Right forelimb (tissue), 1 donor: ENCODE measurements at regions not wholly inside any gene's neighbourhood (a gene's known extent, or its start where the extent isn't known, plus 50 kb on each side); places are given as distances from the start of the nearest gene placed in this dataset.

Experiments
- DNase-seq: peaks from one replicate; pipeline ENCODE4 v3.0.0-alpha.2; 2018

DNA sequence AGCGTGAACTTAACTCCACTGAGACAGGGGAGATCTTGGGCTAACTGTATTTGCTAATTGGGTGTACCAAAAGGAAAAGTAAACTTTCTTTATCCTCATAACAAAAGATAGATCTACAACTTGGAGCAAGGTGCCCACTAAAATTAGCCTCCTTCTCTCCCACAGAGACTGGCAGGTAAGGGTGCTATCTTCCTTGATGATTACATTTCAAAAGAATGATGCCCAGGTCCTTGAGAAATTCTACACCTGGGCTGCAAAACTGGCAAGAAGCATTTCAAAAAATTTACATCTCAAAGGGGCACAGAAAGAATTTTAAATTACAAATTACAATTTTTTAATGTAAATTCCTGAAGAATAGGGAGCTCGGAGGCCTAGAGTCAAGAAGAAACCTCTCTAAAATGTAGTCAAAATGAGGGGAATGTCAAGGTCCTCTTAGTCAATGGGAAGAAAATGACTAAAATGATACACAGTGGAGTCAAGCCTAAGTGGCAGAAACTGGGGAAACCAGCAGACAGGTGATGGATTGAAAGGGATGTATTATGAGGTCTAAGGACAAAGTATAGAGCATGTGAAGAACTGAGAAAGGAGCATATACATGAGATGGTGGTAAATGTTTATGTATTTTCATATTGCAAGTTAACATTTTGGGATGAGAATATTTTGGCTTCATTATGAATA lies 348.3 kb upstream of the TUSC1 start:
- no peak for DNase-seq

DNA sequence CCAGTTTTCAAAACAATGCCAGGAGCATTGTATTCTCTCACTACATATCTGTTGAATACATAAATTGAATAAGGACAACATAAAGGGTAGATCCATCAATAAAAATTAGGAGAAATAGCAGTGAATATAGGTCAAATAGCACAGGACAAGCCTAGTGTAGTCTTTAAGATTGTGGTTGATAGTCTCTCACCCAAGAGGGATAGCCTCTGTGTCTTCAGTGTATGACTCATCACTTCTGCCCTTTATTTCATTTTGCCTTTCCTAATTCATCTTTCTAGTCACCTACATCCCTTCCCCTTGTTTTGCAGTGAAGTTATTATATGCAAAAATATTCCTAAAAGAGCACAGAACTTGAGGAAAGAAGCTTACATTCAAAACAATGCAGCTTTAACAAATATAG lies 335.0 kb upstream of the TUSC1 start:
- no peak for DNase-seq

DNA sequence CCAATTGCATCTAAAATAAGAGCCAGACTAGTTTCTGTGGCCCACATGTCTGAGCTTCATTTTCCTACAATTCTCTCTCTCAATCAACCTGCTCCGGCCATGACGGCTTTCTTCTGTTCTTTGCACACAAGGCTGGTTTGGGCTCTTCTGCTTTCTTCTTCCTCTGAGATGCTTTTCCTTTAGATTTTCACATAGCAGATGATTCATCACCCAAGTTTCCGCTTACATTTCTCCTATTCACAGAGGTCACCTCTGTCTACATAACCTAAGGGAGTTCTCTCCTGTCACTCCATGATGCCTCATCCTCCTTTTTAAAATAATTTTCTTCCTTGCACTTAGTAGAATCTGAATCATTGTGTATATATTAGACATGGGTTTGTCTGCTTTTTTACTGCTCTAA lies 334.6 kb upstream of the TUSC1 start:
- no peak for DNase-seq

DNA sequence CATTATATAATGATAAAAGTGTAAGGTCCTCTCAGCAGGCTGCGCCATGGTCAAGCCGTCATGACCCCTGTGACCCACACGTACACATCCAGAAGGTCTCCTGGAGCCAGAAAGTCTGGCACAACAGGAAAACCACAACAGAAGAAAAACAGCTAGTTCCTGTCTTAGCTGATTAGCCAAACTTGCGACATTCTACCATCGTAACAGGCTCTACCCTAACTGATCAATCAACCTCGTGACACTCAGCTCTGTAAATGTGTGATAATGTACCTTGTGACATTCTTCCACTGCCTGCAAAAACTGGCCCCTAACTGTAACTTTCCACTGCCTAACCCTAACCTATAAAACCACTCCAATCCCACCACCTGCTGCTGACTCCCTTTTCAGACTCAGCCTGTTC lies 316.4 kb upstream of the TUSC1 start:
- DNase-seq = no peak

DNA sequence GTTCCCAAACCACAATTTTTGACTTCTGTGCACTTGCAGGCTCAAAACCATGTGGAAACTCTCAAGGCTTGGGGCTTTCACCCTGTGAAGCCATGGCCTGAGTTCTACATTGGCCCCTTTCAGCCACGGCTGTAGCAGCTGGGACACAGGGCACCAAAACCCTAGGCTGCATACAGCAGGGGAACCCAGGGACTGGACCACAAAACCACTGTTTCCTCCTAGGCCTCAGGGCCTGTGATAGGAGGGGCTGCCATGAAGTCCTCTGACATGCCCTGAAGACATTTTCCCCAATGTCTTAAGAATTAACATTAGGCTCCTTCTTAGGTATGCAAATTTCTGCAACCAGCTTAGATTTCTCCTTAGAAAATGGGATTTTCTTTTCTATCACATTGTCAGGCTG lies 312.1 kb upstream of the TUSC1 start:
- DNase-seq = no peak

DNA sequence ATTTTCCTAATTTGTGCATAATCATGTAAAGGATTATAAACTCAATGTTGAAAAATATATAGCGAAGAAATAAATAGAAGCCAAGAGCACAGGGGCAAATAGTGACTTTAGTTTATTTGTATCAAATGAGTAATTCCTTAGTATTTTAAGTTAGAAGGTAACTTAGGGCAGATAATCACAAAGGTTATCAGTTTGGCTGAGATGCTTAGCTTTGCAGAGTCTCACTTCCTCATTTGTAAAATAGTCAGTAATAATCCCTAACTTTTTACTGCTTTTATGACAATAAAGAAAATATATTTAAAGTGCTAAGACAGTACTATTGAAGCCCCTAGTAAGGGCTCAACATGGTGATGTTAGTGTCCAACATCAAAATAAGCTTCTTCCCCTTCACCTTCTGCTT lies 297.4 kb upstream of the TUSC1 start:
- no peak for DNase-seq

DNA sequence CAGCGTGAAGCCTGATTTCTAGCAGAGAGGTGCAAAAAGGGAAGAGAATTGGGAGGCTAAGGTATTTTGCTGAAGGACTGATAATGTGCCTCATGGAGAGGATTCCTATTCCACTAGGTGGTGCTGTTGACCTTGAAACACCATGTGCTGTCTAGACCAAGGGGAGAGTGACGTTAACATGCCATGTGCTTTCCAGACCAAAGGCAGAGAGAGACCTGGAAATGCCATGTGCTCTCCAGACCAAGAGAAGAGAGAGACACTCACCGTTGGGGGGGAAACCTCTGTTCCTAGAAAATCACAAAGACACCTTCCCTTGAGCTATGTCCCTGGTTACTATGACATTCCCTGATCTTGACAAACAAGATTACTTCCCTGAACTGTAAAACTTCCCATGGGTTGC lies 286.0 kb upstream of the TUSC1 start:
- DNase-seq = no peak

DNA sequence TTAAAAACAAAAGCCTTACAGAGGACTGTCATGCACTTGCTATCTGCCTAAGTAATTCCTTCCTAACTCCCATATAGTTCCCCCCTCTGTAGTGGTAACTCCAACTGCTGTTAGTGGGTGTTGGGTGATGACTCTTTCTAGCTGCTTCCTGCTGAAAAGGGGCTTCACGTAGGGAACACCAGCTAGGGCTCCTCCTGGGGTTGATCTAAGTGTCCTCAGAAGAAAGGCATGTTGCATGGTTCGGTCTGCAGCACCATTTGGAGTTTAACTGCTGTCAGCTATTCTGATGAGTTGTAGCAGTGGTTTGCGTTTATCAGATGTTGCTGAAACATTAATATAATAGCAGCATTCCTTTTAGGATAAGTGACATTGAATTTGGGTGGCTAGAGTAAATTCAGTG lies 281.9 kb upstream of the TUSC1 start:
- no peak for DNase-seq

DNA sequence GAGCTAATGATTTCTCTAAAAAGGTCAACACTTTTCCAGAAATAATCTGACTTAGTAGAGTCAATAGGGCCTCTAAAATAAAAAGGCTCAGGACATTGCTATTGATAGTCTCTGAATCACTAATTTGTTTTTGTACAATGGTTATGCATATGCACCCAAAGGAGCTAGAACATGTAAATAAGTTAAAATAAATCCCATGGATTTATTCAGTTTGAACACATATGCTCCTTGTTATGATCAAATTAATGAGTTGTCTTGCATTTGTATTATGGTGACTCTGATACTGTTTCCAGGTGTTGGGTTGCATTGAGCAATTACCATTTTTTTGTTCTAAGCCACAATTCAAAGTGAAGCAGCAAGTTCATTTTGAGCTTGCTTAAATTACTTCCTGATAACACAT lies 276.0 kb upstream of the TUSC1 start:
- no peak for DNase-seq

DNA sequence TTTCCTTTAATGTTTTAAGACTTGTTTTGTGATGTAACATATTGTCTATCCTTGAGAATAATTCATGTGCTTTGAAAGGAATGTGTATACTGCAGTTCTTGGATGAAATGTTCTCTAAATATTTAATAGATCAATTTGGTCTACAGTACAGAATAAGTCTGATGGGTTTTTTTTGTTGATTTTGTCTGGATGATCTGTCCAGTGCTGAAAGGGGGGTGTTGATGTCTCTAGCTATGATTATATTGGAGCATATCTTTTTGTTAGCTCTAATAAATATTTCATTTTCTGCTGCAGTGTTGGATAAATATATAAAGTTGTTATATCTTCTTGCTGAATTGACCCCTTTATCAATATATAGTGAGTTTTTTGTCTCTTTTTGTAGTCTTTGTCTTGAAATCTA lies 269.9 kb upstream of the TUSC1 start:
- no peak for DNase-seq

DNA sequence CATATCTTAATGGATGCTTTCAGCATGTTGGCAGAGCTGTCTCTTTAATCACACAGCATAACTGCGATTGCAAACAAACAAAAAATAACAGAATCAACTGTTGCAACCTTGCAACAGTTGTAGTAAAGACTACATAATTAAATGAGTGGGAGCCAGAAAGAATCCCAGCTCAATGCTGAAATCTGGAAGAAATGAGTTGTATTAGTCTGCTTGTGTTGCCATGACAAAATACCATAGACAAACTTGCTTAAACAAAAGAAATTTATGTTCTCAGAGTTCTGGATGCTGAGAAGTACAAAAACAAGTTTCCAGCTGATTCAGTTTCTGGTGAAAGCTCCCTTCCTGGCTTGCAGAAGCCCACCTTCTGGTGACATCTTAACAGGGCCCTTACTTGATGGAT lies 260.9 kb upstream of the TUSC1 start:
- DNase-seq = no peak

DNA sequence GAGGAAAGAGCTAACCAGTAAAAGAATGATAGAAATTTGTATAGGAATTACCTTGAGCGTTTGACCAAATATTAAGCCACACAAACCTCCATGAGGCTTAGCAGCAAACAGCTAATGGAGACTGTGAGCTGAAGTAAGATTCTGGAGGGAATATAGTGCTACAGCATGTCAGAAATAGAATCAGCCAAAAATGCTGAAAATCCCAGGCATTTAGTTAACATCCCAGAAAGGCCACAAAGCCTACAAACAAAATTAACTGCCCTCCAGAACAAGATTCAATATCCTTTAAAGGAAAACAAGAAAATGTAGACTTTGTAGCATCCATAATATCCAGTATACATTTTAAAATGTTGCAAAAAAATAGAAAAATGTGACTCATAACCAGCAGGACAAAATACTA lies 257.8 kb upstream of the TUSC1 start:
- DNase-seq = no peak

DNA sequence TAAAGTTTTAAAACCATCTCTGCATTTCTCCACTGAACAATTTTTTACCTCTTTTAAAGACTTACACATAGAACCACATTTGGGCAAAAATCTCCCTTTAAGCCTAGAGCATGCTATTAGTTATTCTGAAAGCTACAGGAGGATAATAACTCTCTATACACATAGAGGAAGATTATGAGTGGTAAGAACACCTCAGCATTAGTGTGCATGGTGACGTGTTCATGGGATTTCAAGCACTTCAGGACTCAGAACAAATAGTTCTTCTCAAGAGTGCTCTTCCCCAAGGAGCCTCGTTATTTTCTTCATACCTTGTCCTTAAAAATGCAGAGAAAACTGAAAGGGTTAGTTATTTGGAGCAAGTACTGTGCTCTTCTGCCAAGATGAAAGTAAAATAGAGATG lies 256.9 kb upstream of the TUSC1 start:
- DNase-seq = no peak

DNA sequence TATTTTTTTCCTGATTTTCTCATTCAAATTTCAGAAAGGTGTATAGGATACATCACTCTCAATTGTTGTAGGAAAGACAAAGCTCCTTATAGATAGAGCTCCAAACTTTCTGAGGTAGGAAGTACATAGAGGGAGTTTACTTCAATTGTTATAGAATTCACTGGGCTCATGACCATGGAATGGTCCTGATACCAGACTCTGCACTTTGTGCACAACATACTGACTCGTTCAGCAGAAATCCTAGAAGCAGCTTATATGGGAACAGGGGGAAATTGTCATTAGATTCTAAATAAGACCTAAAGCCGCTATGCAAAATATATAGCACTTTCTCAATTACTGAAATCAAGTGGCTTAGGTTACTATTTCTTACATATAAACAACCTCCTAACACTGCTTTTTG lies 240.5 kb upstream of the TUSC1 start:
- DNase-seq = no peak

DNA sequence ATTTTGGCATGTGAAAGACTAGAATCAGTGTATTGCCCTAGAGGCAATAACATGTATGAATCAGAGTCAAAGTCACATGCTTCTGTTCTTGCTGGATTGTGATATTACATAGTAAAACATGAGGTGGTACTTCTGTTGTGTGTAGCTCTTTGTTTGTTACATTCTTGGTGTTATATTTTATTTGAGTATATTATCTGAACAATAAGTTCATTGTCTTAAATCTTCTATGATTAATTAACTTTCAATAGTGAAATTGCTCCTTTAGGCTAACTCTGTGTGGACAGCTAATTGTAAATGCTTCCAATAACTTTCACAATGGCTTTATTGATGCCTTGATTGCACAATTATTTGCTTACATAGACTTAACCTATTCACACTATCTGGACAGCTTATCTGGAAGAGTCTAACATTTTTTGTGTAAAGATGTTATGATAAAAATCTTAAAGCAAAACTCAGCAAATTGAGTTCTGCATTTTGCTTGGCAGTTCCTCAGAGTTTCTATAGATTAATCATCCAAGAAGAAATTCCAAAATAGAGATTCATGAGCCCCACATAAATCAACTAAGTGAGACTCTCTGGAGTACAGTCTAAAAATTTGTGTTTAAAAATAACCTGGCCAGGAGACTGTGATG lies 239.6 kb upstream of the TUSC1 start:
- no peak for DNase-seq

DNA sequence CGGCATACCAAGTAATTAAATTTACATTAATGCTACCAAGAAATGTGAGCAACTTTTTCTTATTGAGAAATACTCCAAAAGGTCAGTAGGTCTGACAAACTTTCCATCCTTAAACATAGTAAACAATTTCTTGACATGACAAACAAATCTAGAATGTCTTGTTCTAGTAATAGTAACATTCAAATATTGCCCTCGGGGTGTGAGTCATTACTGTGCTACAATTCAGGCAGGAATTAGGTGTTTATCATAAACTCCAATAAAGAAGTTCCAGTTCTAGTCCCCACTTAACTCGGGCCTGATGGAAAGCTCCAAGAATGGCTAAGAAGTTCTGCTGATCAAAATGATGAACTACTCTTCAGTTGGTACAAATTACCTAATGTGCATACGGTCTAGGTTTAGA lies 235.6 kb upstream of the TUSC1 start:
- DNase-seq = no peak

DNA sequence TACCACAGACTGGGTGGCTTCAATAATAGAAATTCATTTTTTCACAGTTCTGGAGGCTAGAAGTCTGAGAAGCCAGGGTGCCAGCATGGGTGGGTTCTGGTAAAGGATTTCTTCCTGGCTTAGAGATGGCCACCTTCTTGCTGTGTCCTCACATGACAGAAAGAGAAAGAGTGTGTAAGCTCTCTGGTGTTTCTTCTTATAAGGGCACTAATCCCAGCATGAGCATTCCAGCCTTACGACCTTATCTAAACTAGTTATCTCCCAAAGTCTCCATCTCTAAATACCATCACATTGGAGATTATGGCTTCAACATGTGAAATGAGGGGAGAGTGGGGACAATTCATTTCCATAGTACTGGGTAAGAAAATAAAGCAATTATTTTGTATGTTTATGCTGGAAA lies 226.5 kb upstream of the TUSC1 start:
- no peak for DNase-seq

DNA sequence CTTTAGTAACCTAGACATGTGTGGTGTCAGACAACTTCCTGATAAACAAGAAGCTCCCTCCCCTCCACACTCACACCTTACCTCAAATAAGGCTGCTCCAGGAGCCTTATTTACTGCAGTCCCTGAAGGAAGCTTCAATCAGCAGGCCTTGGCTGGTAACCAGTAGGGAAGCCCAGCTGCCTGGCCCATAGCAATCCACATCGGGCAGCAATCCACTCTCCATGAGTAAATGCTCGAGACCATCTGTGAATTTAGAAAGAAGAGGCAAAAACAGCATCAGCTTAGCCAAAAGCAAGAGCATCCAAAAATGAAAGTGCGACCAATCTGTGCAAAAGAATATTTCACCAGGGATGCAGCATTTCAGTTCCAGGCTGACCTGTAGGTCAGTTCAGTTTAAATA lies 213.3 kb upstream of the TUSC1 start:
- DNase-seq = peak; percentile 44

DNA sequence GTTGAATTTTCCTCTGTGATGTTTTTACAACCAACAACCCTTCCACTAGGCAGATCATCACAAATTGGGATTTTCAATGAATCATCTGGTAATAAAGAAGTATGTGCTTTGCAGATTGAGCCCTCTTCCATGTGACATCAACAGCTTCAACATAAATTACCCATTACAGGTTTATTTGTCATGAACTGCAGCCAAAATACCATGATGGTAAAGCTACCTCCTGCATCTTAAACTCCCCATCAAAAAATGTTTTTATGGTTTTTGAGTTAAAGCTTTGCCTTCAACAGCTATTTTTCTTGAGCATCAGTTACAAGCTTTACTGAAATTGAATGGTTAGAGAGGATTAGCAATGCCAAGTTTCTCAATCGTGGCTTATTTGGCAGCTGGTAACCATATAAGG lies 211.4 kb upstream of the TUSC1 start:
- DNase-seq = no peak

DNA sequence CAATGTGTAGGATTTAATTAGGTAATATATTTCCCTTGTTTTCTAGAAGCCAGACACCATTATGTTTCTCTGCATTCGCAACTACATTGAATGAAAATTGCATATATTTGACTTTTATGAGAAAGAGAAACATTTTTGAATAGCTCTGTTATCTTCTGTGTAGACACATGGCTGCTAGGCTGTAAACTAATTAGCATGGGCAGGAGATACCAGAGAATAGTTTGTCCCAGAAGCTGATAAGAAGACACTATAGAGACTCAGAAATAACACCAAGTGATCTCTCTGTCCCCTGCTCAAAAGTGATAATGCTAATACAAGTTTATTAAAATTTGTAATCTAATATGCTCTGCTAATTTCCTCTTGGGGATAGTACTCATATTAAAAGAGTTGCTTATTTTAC lies 198.0 kb upstream of the TUSC1 start:
- no peak for DNase-seq

DNA sequence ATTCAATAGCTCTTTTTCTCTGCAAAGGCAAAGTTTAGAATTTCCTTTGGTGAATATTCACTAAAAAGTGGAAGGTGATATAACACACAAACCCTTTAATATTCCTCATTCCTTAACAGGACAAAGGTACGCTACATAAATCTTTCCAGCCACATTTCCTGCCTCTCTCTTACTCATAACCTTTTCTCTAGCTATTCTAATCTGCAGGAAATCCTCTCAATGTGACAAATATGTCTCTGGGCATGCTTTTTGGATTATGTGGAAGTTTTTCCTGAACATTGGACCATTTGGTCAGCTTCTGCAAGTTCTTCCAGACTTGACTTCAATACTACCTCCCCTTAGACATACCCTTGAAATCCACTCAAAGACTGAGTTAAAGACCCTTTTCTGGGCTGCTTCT lies 186.3 kb upstream of the TUSC1 start:
- no peak for DNase-seq

DNA sequence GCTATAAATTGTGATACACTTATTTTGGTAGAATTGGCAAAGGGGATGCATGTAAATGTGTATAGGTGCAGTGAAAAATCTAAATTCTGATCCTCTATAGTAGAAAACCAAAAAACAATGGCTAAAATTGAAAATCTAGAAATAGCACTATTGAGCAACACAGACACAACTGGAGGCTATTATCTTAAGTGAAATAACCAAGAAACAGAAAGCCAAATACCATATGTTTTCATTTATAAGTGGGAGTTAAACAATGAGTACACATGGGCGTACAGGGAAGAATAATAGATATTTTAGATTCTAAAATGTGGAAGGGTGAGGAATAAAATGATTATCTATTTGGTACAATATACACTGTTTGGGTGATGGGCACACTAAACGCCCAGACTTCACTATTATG lies 183.2 kb upstream of the TUSC1 start:
- DNase-seq = no peak

DNA sequence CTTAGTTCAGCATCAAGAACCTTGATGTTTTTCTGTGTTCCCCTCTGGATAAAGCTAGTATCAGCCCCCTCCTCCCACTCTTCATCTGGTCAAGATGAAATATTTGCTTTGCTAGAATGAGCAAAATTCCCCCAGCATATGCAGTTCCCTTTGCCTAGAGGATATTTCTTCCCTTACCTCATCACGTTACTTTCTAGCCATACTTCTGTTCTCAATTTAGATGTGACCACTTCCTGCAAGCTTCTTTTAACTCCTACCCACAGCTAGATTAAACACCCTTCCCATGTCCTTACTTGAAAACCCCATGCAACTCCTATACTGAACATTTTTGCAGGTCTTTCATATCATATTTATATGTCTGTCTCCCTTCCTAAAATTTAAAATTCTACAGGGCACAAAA lies 178.9 kb upstream of the TUSC1 start:
- no peak for DNase-seq

DNA sequence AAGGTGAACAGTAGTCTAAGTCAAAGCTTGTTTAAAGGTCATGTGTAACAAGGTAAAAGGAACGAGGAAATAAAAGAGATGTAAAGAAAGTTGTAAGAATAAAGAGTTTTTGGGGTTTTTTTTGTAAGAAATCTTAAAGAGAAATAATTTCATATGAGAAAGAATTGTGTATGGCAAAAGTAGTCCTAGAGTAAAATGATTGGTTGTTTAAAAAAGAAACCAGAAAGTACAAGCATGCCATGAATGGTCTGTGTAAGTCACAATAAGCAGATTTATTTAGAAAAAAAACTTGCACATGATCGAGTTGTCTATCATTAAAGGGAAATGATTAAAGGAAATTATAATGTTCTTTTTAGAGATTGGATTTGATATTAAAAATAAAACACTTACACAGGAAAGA lies 172.6 kb upstream of the TUSC1 start:
- DNase-seq = no peak

DNA sequence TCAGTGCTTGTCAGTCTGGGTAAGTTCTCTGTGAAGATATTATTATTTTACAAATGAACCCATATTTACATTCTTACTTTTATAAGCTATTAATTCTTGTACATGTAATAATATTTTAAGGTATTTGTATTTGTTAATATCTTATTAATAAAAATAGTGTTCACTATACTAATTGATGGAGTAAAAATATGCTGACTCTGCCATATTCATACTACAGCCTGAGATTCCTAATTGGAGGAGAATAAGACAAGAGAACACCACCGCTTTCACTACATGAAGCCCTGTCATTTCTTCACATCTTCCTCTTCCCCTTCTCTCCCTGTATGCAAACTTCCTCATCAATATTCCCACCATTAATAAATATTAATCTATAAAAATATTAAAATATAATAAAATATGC lies 167.6 kb upstream of the TUSC1 start:
- DNase-seq = no peak
